GM21825 (cell line): ENCODE measurements at regions not wholly inside any gene's neighbourhood (a gene's known extent, or its start where the extent isn't known, plus 50 kb on each side); places are given as distances from the start of the nearest gene placed in this dataset.

ENCODE experiments used
- ATAC-seq: cut with Tn5 transposase; IDR thresholded peaks from one replicate; pipeline ENCODE4 v1.9.1; 2021; ENCODE audit warnings: mild to moderate bottlenecking, moderate library complexity; ENCODE audit not compliant: unreplicated experiment

GRCh38 chr10:130550952-130551674 is 414.9 kb downstream of the GLRX3 start:
- ATAC-seq = no peak

- no peak for ATAC-seq
Measured at GRCh38 chr10:130551676-130552075, 415.5 kb downstream of the GLRX3 start.

GRCh38 chr10:130553826-130554225 is 417.6 kb downstream of the GLRX3 start:
- ATAC-seq = no peak

- no peak for ATAC-seq
Measured at GRCh38 chr10:130554701-130555410, 418.7 kb downstream of the GLRX3 start.

- ATAC-seq = no peak
Measured at GRCh38 chr10:130555411-130555750, 419.2 kb downstream of the GLRX3 start.

- ATAC-seq = no peak
Measured at GRCh38 chr10:130557181-130557845, 421.1 kb downstream of the GLRX3 start.

- no peak for ATAC-seq
Measured at GRCh38 chr10:130558746-130559546, 422.8 kb downstream of the GLRX3 start.

- ATAC-seq = no peak
Measured at GRCh38 chr10:130559547-130559880, 423.3 kb downstream of the GLRX3 start.

- ATAC-seq = no peak
Measured at GRCh38 chr10:130560116-130560515, 423.9 kb downstream of the GLRX3 start.

GRCh38 chr10:130560573-130560972 is 424.4 kb downstream of the GLRX3 start:
- no peak for ATAC-seq

- no peak for ATAC-seq
Measured at GRCh38 chr10:130561681-130562080, 425.5 kb downstream of the GLRX3 start.

- no peak for ATAC-seq
Measured at GRCh38 chr10:130567011-130567410, 430.8 kb downstream of the GLRX3 start.

- no peak for ATAC-seq
Measured at GRCh38 chr10:130567436-130567835, 431.2 kb downstream of the GLRX3 start.

GRCh38 chr10:130568246-130568645 is 432.1 kb downstream of the GLRX3 start:
- ATAC-seq = no peak

GRCh38 chr10:130570074-130570473 is 433.9 kb downstream of the GLRX3 start:
- ATAC-seq = no peak

- no peak for ATAC-seq
Measured at GRCh38 chr10:130571674-130572073, 435.5 kb downstream of the GLRX3 start.

- no peak for ATAC-seq
Measured at GRCh38 chr10:130573446-130573845, 437.3 kb downstream of the GLRX3 start.

- no peak for ATAC-seq
Measured at GRCh38 chr10:130575756-130576285, 439.6 kb downstream of the GLRX3 start.

GRCh38 chr10:130576427-130576826 is 440.2 kb downstream of the GLRX3 start:
- no peak for ATAC-seq

- no peak for ATAC-seq
Measured at GRCh38 chr10:130577039-130577438, 440.8 kb downstream of the GLRX3 start.
